ENCODE measurements at regions not wholly inside any gene's neighbourhood (a gene's known extent, or its start where the extent isn't known, plus 50 kb on each side); places are given as distances from the start of the nearest gene placed in this dataset.

GRCh38 chr12:74242088-74242487 is 295.5 kb upstream of the ATXN7L3B start:
- no peak for TF ChIP-seq CTCF (IDR thresholded peaks at IDR 0.05; ENCODE audit: low read length)
- TF ChIP-seq EZH2phosphoT487 (IDR thresholded peaks at IDR 0.05; ENCODE audit: low read length): no peak
- no peak for TF ChIP-seq EZH2 (optimal IDR thresholded peaks at IDR 0.05; ENCODE audit: low read depth, low read length)

Measured in MM.1S (cell line).